ENCODE measurements at regions not wholly inside any gene's neighbourhood (a gene's known extent, or its start where the extent isn't known, plus 50 kb on each side); places are given as distances from the start of the nearest gene placed in this dataset.

- TF ChIP-seq CTCF (IDR thresholded peaks at IDR 0.05; ENCODE audit: low read depth, low read length, poor library complexity, severe bottlenecking) (no peak), EZH2phosphoT487 (IDR thresholded peaks at IDR 0.05; ENCODE audit: borderline replicate concordance, low read length) (no peak)
Observed at GRCh38 chr4:14260591-14260990, 633.1 kb upstream of the BOD1L1 start.

All from DOHH2 (cell line).